D341Med (cell line): ENCODE measurements at regions not wholly inside any gene's neighbourhood (a gene's known extent, or its start where the extent isn't known, plus 50 kb on each side); places are given as distances from the start of the nearest gene placed in this dataset.

Experiments used
- DNase-seq: peaks from one replicate; pipeline ENCODE4 v3.0.0; 2012; ENCODE audit warnings: low spot score

GRCh38 chr4:19720610-19721009, 531.1 kb upstream of the SLIT2 start:
- DNase-seq = no peak

- no peak for DNase-seq
Observed at GRCh38 chr4:19720190-19720589, 531.5 kb upstream of the SLIT2 start.

GRCh38 chr4:19711871-19712270, 539.8 kb upstream of the SLIT2 start:
- no peak for DNase-seq

DNA sequence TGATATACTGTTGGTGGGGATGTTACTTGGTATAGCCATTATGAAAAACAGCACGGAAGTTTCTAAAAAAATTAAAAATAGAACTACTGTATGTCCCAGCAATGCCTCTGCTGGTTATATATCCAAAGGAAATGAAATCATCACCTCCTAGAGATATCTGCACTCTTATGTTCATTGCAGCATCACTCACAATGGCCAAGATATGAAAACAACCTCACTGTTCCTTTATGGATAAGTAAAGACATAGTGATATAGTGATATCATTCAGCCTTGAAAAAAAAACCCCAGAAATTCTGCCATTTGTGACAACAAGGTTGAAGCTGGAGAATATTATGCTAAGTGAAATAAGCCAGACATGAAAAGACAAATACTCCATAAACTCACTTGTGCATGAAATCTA, 543.8 kb upstream of the SLIT2 start:
- DNase-seq = no peak

DNA sequence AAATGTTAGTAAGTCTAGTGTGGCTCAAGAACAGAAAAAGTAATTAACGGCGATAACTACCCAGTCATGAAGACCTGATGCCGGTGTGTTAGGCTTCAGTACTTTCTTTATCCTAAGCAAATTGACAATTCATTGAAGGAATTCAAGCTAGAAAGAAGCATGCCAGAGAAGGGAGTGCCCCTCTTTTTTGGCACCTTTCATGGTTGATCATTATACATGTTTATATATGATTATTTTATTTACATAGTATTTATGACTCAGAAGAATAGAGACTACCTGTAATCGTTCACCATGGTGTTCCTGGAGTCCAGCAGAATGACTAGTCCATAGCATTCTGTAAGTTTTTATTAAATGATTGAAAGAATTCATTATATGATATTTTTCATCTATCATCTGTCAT, 548.3 kb upstream of the SLIT2 start:
- DNase-seq = no peak

GRCh38 chr4:19700992-19701391, 550.7 kb upstream of the SLIT2 start:
- no peak for DNase-seq

DNA sequence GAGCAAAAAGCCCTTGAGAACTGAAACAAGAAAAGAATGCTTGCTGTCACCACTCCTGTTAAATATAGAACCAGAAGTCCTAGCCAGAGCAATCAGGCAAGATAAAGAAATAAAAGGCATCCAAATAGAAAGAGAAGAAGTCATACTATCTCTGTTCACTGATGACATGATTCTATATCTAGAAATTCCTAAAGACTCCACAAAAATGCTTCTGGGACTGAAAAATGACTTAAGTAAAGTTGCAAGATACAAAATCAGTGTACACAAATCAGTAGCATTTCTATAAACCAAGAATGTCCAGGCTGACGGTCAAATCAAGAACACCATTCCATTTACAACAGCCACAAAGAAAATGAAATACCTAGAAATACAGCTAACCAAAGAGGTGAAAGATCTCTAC, 552.7 kb upstream of the SLIT2 start:
- no peak for DNase-seq

- no peak for DNase-seq
Observed at GRCh38 chr4:19694812-19695211, 556.9 kb upstream of the SLIT2 start.

DNA sequence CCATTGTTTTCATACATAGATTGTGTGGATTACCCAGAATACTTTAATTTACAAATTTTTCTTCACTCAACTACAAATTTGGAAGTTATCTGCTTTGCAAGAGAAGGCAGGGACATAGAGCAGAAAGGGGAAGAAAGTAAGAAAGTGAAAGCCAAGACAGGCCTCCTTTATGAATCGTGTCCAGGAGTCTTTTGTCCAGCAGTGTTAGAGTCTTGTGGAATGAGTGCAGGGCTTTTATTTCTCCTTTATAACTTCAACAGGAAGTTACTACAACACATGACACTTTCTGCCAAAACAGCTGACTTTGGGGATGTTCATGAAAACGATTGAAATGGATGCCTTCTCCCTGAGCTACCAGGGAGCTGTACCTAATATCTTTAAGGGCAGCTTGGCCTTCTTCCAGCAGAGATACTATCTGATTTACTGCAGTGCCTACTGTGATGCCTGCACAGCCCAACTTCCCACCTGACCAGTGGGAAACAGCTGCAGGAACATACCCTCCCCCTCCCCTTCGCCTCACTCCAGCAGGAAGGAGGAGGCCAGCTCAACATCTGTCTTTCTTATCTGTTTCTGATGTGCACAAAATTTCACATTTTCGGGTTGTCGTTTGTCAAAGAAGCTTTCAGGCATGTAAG, 557.7 kb upstream of the SLIT2 start:
- no peak for DNase-seq

GRCh38 chr4:19689511-19689910, 562.2 kb upstream of the SLIT2 start:
- DNase-seq = no peak

- DNase-seq = no peak
Observed at GRCh38 chr4:19686456-19686855, 565.2 kb upstream of the SLIT2 start.

- no peak for DNase-seq
Observed at GRCh38 chr4:19684084-19684483, 567.6 kb upstream of the SLIT2 start.

- DNase-seq = no peak
Observed at GRCh38 chr4:19683426-19683825, 568.3 kb upstream of the SLIT2 start.

DNA sequence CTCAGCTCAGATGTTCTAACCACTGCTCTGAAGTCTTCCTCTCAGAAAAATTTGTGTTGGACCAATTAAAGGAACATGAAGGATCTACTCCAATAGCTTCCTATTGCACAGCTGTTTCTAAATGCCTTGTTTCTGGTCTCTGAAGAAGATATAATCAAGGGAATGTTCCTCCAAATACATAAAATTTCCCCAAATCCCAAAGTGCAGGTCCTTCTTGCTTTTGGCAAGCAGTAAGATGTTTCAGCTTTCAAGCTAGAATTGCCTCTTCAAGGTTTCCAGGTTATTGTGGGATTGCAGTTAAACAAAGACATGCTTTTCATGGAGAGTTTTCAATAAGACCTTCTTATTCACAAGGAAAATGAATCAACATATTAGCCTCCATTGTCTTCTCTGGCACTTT, 574.5 kb upstream of the SLIT2 start:
- no peak for DNase-seq

GRCh38 chr4:19675172-19675811, 576.4 kb upstream of the SLIT2 start:
- no peak for DNase-seq

DNA sequence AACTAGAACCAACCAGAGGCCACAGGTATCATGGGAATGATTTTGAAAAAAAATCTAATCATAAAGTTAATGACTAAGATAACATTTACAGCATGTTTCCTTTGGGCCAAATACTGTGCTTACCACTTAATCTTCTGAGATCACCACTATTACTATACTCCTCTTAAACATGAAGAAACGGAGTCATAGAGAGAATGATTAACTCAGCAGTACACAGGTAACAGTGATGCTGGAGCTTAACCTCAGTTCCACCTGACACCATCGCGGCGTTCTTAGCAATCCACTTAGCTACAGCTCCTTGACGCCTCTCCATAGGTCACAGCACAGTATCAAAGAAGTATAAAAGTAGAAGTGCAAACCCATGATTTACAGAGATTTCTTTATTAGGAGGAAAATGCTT, 592.6 kb upstream of the SLIT2 start:
- DNase-seq = no peak

GRCh38 chr4:19657856-19658255, 593.8 kb upstream of the SLIT2 start:
- no peak for DNase-seq

GRCh38 chr4:19655666-19656065, 596.0 kb upstream of the SLIT2 start:
- no peak for DNase-seq

DNA sequence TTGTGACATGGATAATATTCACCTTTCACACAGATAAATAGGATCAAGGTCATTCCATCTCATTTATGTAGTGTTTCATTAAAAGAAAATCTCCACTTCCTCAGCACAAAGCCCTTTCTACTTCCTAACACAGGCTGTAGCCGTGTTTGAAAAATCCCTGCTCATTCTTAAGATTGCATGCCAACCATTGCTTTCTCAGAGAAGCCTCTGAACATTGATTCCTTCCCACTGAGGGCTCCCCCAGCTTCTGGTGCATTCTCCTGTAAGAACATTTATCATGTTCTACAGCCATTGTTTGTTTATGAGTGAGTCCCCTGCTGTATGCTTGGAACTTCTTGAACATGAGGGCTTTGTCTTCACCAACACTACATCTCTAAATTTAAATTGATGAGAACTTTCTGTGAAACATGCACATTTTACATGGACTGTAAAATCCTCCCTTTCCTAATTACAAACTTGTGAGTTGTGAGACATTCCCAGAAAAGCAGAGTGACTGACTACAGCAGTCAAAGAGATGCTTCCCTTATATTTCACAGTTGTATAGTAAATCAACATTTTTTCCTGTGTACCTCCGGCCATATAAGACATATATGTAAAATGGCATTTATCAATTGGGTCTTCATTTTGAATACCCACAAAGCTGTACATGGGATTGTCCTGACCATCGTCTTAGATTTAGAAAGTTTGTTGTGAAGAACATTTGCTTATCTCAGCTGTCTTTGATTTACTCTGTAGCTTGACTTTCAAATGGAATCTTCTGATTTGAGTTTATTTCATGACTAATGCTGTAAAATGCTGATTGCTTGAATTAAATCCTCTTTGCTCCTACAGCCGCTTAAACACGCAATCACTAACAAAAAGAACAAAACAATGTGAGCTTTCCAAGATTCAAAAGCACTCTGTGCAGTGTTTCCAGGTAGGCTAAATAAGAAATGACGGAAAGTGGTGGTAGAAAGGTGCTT, 600.5 kb upstream of the SLIT2 start:
- no peak for DNase-seq

DNA sequence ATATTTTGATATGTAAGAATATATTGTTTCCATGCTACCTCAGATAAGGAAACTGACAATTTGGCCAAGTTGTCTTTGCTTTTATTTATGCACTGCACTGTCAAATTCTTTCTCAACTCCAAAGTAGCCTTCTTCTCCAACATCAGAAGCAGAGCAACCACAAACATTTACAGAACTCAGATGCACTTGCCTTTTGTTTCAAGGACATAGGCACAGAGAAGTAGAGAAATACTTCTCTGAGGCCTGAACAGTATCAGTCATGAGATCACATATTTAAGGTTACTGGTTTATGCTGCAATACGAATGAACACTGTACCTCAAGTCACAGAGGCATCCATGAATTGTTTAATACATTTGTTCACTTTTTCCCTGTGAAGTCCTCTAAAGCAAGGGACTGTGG, 606.1 kb upstream of the SLIT2 start:
- DNase-seq = no peak

DNA sequence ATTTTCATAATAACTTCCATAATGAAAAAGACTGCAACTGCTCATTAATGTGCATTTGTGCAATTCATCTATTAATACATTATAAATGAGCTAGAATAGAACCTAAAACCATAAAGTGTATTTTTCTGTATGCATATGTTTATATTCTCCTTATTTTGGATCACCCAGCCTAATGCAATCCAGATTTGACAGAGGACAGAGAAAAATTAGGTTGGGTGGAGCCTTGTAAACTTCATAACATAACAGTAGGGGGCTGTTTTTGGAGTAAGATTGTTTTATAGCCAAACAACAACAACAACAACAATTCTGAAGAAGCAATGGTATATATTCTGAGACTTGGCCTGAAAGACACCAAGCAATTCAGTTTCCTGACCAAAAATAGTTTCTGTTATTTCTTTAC, 615.3 kb upstream of the SLIT2 start:
- no peak for DNase-seq

GRCh38 chr4:19631814-19632213, 619.9 kb upstream of the SLIT2 start:
- DNase-seq = no peak

DNA sequence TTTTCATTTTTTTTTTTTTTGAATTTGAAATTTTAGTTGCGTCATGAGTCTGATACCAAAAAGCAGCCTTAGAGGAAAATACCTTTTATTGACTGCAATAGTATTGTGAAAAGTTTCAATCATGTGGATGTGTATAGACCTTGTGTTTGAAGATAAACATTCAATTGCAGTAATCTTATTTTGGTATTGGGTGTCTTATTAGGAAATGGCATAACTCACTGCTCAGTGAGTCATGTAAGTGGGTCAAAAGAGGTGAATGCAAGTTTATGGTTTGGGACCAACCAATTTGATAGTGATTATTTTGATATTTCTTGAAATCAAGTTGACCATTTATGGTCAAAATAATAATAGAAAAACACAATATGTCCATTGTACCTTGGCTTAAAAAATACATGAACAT, 627.8 kb upstream of the SLIT2 start:
- DNase-seq = no peak
